K562 (cell line): ENCODE measurements at regions not wholly inside any gene's neighbourhood (a gene's known extent, or its start where the extent isn't known, plus 50 kb on each side); places are given as distances from the start of the nearest gene placed in this dataset.

Experiments used
- ATAC-seq: fragments of 200-7000 bp; cut with Tn5 transposase; 3 replicates; pipeline ENCODE4 v1.9.1; 2020; ENCODE audit warnings: moderate library complexity
- BruUV-seq: library from RNA; stranded (reverse); fragments of 400-500 nt; replicated peaks from 2 replicates; lab custom pipeline; 2021; lab: Mats Ljungman, UMichigan
- CTCF ChIA-PET: fragments of 300-600 bp; formaldehyde crosslinking; extraction: SDS; loops from one replicate; lab custom pipeline; 2021; ENCODE audit warnings: low intra/inter-chr PET ratio; lab: Yijun Ruan, JAX
- POLR2A ChIA-PET: fragments of 300-600, 350-650 bp; sonication (Branson Sonifier 250); formaldehyde crosslinking; extraction: SDS; loops from one replicate; lab custom pipeline; 2021; ENCODE audit warnings: antibody characterized with exemption, inconsistent platforms; lab: Yijun Ruan, JAX
- DNase-seq, 4 experiments: peaks; one replicate each; pipeline versions ENCODE4 v3.0.0 to v3.0.0-alpha.2; 2011 to 2018; ENCODE audit warnings: low spot score in 3 of 4, mixed read lengths in 3 of 4; ENCODE audit errors: extremely low read depth in 1 of 4
- FAIRE-seq: peaks from 2 replicates; lab custom pipeline; 2011; peaks lifted over from hg19 to GRCh38; lab: Jason Lieb, UNC
- H2AFZ ChIP-seq: 2 replicates; pipeline ENCODE4 v1.6.0; 2011; ENCODE audit warnings: low read depth, low read length, control low read depth, inconsistent platforms
- H3K27ac ChIP-seq: fragments of 200-600 bp; 3 replicates; pipeline ENCODE4 v1.8.0; 2011; ENCODE audit warnings: low read depth, mild to moderate bottlenecking, control low read depth, inconsistent platforms, low read length, moderate library complexity, mixed read lengths; ENCODE audit errors: extremely low read depth
- H3K27me3 ChIP-seq, 2 experiments: fragments of 300-600 bp in 1 of 2; 2 replicates in 1 of 2; 3 replicates in 1 of 2; pipeline versions ENCODE4 v1.6.0 to v1.8.0; 2011; ENCODE audit warnings: inconsistent platforms in 2 of 2, low read length in 2 of 2, mild to moderate bottlenecking in 1 of 2, mixed read lengths in 1 of 2, moderate library complexity in 1 of 2; ENCODE audit not compliant: control insufficient read depth in 2 of 2, insufficient read depth in 2 of 2
- H3K36me3 ChIP-seq: fragments of 300-600 bp; 3 replicates; pipeline ENCODE4 v1.8.0; 2011; ENCODE audit warnings: mild to moderate bottlenecking, low read length, inconsistent platforms; ENCODE audit not compliant: control insufficient read depth, insufficient read depth
- H3K4me1 ChIP-seq, 2 experiments: fragments of 200-600 bp in 1 of 2; replicated peaks in 1 of 2; 2 replicates in 1 of 2; 3 replicates in 1 of 2; pipeline versions ENCODE4 v1.5.1 to v1.8.0; 2011; ENCODE audit warnings: inconsistent platforms in 2 of 2, low read length in 2 of 2, mild to moderate bottlenecking in 1 of 2, mixed read lengths in 1 of 2, moderate library complexity in 1 of 2; ENCODE audit not compliant: control insufficient read depth in 2 of 2, insufficient read depth in 2 of 2
- H3K4me2 ChIP-seq: 2 replicates; pipeline ENCODE4 v1.6.1; 2011; ENCODE audit warnings: low read length, control low read depth, inconsistent platforms, mixed read lengths; ENCODE audit not compliant: insufficient read depth
- H3K4me3 ChIP-seq: fragments of 200-600 bp; sonication (generic), shearing (Covaris generic); 2 replicates; pipeline ENCODE4 v1.5.1; 2016; ENCODE audit warnings: control low read depth, inconsistent platforms
- H3K79me2 ChIP-seq: fragments of 200-600 bp; 3 replicates; pipeline ENCODE4 v1.8.0; 2011; ENCODE audit warnings: low read length, inconsistent platforms; ENCODE audit not compliant: control insufficient read depth, insufficient read depth
- H3K9ac ChIP-seq, 2 experiments: 2 replicates each; pipeline versions ENCODE4 v1.6.0 to v1.6.1; 2011; ENCODE audit warnings: low read depth in 2 of 2, low read length in 2 of 2, control low read depth in 1 of 2, inconsistent platforms in 1 of 2, mild to moderate bottlenecking in 1 of 2, mixed read lengths in 1 of 2; ENCODE audit not compliant: insufficient read depth in 1 of 2
- H3K9me1 ChIP-seq: one replicate; pipeline ENCODE4 v1.6.0; 2011; ENCODE audit warnings: inconsistent platforms, mild to moderate bottlenecking, low read length, moderate library complexity; ENCODE audit not compliant: control insufficient read depth, insufficient read depth
- H3K9me3 ChIP-seq: replicated peaks from 2 replicates; pipeline ENCODE4 v1.5.1; 2011; ENCODE audit warnings: low read depth, low read length, inconsistent platforms; ENCODE audit not compliant: control insufficient read depth, insufficient read depth
- H4K20me1 ChIP-seq: replicated peaks from 2 replicates; pipeline ENCODE4 v1.6.1; 2011; ENCODE audit warnings: low read length, inconsistent platforms, mixed read lengths; ENCODE audit not compliant: control insufficient read depth, insufficient read depth
- GTF2A2 ChIP-seq: IDR thresholded peaks from 2 replicates; pipeline ENCODE4 v1.6.1; 2016; ENCODE audit warnings: mild to moderate bottlenecking, missing genetic modification characterization, missing compliant biosample characterization
- GTF2F1 ChIP-seq: IDR thresholded peaks from 2 replicates; pipeline ENCODE4 v1.6.1; 2011; ENCODE audit warnings: low read depth, low read length, improper control_type of control experiment
- NCOA1 ChIP-seq: fragments of 450-650 bp; IDR thresholded peaks from 2 replicates; pipeline ENCODE4 v1.6.1; 2016; ENCODE audit warnings: low read depth
- RUNX1 ChIP-seq: sonication (generic); IDR thresholded peaks from 2 replicates; pipeline ENCODE4 v1.6.1; 2016; ENCODE audit warnings: antibody characterized with exemption, low read depth
- SP2 ChIP-seq: IDR thresholded peaks from 2 replicates; pipeline ENCODE4 v1.6.1; 2011; ENCODE audit warnings: mild to moderate bottlenecking, low read depth, low read length, moderate library complexity; ENCODE audit not compliant: poor library complexity, severe bottlenecking; ENCODE audit errors: extremely low read depth
- TSHZ1 ChIP-seq: fragments of 250-450 bp; sonication (Bioruptor Pico); IDR thresholded peaks from 2 replicates; pipeline ENCODE4 v1.4.0; 2020; ENCODE audit warnings: mild to moderate bottlenecking, moderate library complexity
- YY1 ChIP-seq, 3 experiments: IDR thresholded peaks; 2 replicates each; pipeline ENCODE4 v1.6.1; 2011; ENCODE audit warnings: low read length in 2 of 3, mild to moderate bottlenecking in 2 of 3, moderate library complexity in 2 of 3, borderline replicate concordance in 1 of 3, control low read depth in 1 of 3, low read depth in 1 of 3; ENCODE audit not compliant: insufficient read depth in 3 of 3, insufficient replicate concordance in 2 of 3, control insufficient read depth in 1 of 3, insufficient read length in 1 of 3; ENCODE audit errors: extremely low read depth in 1 of 3
- ZNF224 ChIP-seq: sonication (generic); formaldehyde crosslinking; IDR thresholded peaks from 2 replicates; pipeline ENCODE4 v1.8.0; 2022; ENCODE audit warnings: mild to moderate bottlenecking, missing genetic modification reagents
- ZNF24 ChIP-seq: fragments of 450-650 bp; IDR thresholded peaks from 2 replicates; pipeline ENCODE4 v1.6.1; 2016
- WGBS: fragments of 100-300 bp; shearing (Covaris generic); methylation state at CpG from one replicate; pipeline ENCODE4 v1.1.6; 2016; ENCODE audit warnings: low coverage, mixed read lengths; ENCODE audit not compliant: insufficient coverage; ENCODE audit errors: missing lambda C conversion rate; 5-methylcytosine and 5-hydroxymethylcytosine counted together
- in situ Hi-C: fragments of 300-500 bp; cut with MboI; formaldehyde crosslinking; loops from 4 replicates; pipeline ENCODE4 v1.15.0; 2018; ENCODE audit warnings: inconsistent platforms, mixed read lengths
- intact Hi-C: fragments of 100-400 bp; cut with micrococcal nuclease; formaldehyde crosslinking; loops from 2 replicates; pipeline ENCODE4 v1.14.2; 2022
- TF ChIP-seq, protein P1 (sequence below), 2 experiments: fragments of 450-650 bp; formaldehyde crosslinking in 1 of 2; IDR thresholded peaks; 2 replicates each; pipeline versions ENCODE4 v1.4.0 to v1.6.1; 2014 to 2020; ENCODE audit warnings: mild to moderate bottlenecking in 2 of 2, borderline replicate concordance in 1 of 2, low read depth in 1 of 2

- no peak overlapping the region for H3K27ac ChIP-seq
- no peak overlapping the region for H3K9ac ChIP-seq
- H4K20me1 ChIP-seq: no peaks in the 10 kb centered on the region; the same call in 1 of the 2 replicates
- H3K79me2 ChIP-seq: no peaks in the 10 kb centered on the region
- ATAC-seq (no peak), DNase-seq (no peak), FAIRE-seq (no peak)
- CTCF ChIA-PET: no interaction called here
- POLR2A ChIA-PET: interaction anchor here (0.6 to 0.9 kb wide), 2 partner anchors 17 to 231 kb away, joined by 3 read pairs; no protein-coding TSS in a partner anchor
- H3K36me3 ChIP-seq: no peaks in the 10 kb centered on the region
- intact Hi-C loops: no loop called here
- H3K9me3 ChIP-seq: no peaks in the 10 kb centered on the region
- H3K4me2 ChIP-seq: no peak overlapping the region
- 0% methylated on average over 2 of the region's 2 CpGs for WGBS
- H3K4me3 ChIP-seq: no peak overlapping the region
- peaks cover 35 to 48% of the 10 kb centered on the region in 2 experiments for H3K27me3 ChIP-seq
- H2AFZ ChIP-seq: no peak overlapping the region
- H3K4me1 ChIP-seq: peaks cover 0 to 3% of the 10 kb centered on the region in 2 experiments; a peak in 1 of 5 replicates
- no TSS peak for BruUV-seq
- in situ Hi-C loops: no loop called here
- peaks cover 3% of the 10 kb centered on the region for H3K9me1 ChIP-seq
- TF ChIP-seq YY1 (IDR thresholded peaks at IDR 0.05; ENCODE audit: borderline replicate concordance in 1 of 3, control insufficient read depth in 1 of 3, extremely low read depth in 1 of 3, insufficient read depth in 3 of 3, insufficient read length in 1 of 3, insufficient replicate concordance in 2 of 3, low read depth in 1 of 3, low read length in 2 of 3) (no peak), GTF2F1 (no peak), NCOA1 (no peak), TSHZ1 (no peak), SP2 (no peak), RUNX1 (no peak), ZNF24 (no peak), ZNF224 (no peak), GTF2A2 (no peak)
- TF ChIP-seq, protein P1, sequence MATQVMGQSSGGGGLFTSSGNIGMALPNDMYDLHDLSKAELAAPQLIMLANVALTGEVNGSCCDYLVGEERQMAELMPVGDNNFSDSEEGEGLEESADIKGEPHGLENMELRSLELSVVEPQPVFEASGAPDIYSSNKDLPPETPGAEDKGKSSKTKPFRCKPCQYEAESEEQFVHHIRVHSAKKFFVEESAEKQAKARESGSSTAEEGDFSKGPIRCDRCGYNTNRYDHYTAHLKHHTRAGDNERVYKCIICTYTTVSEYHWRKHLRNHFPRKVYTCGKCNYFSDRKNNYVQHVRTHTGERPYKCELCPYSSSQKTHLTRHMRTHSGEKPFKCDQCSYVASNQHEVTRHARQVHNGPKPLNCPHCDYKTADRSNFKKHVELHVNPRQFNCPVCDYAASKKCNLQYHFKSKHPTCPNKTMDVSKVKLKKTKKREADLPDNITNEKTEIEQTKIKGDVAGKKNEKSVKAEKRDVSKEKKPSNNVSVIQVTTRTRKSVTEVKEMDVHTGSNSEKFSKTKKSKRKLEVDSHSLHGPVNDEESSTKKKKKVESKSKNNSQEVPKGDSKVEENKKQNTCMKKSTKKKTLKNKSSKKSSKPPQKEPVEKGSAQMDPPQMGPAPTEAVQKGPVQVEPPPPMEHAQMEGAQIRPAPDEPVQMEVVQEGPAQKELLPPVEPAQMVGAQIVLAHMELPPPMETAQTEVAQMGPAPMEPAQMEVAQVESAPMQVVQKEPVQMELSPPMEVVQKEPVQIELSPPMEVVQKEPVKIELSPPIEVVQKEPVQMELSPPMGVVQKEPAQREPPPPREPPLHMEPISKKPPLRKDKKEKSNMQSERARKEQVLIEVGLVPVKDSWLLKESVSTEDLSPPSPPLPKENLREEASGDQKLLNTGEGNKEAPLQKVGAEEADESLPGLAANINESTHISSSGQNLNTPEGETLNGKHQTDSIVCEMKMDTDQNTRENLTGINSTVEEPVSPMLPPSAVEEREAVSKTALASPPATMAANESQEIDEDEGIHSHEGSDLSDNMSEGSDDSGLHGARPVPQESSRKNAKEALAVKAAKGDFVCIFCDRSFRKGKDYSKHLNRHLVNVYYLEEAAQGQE (IDR thresholded peaks at IDR 0.05; ENCODE audit: borderline replicate concordance): no peak
- TF ChIP-seq, protein P1 (CRISPR knock-in tag; IDR thresholded peaks at IDR 0.05; ENCODE audit: low read depth): no peak
Observed at GRCh38 chr18:10011751-10012150, 97.9 kb downstream of the VAPA start.
